ENCODE measurements at regions not wholly inside any gene's neighbourhood (a gene's known extent, or its start where the extent isn't known, plus 50 kb on each side); places are given as distances from the start of the nearest gene placed in this dataset.

DNA sequence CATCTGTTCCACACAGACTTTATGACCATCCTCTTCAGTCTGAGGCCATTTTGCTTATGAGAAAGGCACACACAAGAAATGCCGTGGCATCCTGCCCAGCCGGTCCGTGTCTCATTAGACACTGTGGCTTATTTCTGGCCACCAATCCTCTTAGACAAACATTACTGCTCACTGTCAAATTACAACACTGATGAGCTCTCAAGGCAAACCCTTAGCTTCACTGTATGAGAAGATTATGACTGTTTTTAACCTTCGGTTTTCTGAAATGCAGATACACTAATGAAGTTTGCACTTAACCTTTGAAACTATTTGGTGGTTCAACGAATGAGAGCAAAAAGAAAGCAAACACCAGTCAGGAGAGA lies 50.5 kb upstream of the DST start:
- H3K4me3 Mint-ChIP-seq (ENCODE audit: unreplicated experiment): no peak overlapping the region
- Histone ChIP-seq H3K4me3 (ENCODE audit: insufficient read depth, low read depth, low read length) (peak overlapping the region; percentile 41), H3K4me1 (ENCODE audit: insufficient read depth, low read length) (peaks cover 45% of the 10 kb centered on the region), H3K79me2 (ENCODE audit: insufficient read depth, low read length) (peaks cover 49% of the 10 kb centered on the region), H2AFZ (ENCODE audit: low read depth, low read length) (no peak overlapping the region), H3K9me3 (ENCODE audit: insufficient read depth, low read depth, low read length) (no peaks in the 10 kb centered on the region), H3K27ac (ENCODE audit: low read depth, low read length) (peak overlapping the region; percentile 79), H3K36me3 (ENCODE audit: insufficient read depth, low read length) (no peaks in the 10 kb centered on the region), H3K4me2 (ENCODE audit: low read length) (peak overlapping the region; percentile 76), H4K20me1 (ENCODE audit: insufficient read depth, low read length) (no peaks in the 10 kb centered on the region), H3K9ac (ENCODE audit: low read length) (peak overlapping the region; percentile 66), H3K27me3 (ENCODE audit: insufficient read depth, low read length) (no peaks in the 10 kb centered on the region)
- H3K27me3 Mint-ChIP-seq (ENCODE audit: low read depth, unreplicated experiment): no peaks in the 10 kb centered on the region
- H3K9me3 Mint-ChIP-seq (ENCODE audit: unreplicated experiment): no peaks in the 10 kb centered on the region
- peak; percentile 93 for DNase-seq (ENCODE audit: low read depth)
- H3K4me1 Mint-ChIP-seq (ENCODE audit: low read depth, unreplicated experiment): peaks cover 51% of the 10 kb centered on the region
- H3K27ac Mint-ChIP-seq (ENCODE audit: unreplicated experiment): peak overlapping the region; percentile 35
- H3K36me3 Mint-ChIP-seq (ENCODE audit: low read depth, unreplicated experiment): peaks cover 14% of the 10 kb centered on the region
- peak; percentile 94 for FAIRE-seq
- no peak for TF ChIP-seq EZH2 (IDR thresholded peaks at IDR 0.05; ENCODE audit: insufficient read depth, low read length)
- TF ChIP-seq, protein P1, sequence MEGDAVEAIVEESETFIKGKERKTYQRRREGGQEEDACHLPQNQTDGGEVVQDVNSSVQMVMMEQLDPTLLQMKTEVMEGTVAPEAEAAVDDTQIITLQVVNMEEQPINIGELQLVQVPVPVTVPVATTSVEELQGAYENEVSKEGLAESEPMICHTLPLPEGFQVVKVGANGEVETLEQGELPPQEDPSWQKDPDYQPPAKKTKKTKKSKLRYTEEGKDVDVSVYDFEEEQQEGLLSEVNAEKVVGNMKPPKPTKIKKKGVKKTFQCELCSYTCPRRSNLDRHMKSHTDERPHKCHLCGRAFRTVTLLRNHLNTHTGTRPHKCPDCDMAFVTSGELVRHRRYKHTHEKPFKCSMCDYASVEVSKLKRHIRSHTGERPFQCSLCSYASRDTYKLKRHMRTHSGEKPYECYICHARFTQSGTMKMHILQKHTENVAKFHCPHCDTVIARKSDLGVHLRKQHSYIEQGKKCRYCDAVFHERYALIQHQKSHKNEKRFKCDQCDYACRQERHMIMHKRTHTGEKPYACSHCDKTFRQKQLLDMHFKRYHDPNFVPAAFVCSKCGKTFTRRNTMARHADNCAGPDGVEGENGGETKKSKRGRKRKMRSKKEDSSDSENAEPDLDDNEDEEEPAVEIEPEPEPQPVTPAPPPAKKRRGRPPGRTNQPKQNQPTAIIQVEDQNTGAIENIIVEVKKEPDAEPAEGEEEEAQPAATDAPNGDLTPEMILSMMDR (IDR thresholded peaks at IDR 0.05; ENCODE audit: insufficient read depth, low read depth, low read length): no peak

DNA sequence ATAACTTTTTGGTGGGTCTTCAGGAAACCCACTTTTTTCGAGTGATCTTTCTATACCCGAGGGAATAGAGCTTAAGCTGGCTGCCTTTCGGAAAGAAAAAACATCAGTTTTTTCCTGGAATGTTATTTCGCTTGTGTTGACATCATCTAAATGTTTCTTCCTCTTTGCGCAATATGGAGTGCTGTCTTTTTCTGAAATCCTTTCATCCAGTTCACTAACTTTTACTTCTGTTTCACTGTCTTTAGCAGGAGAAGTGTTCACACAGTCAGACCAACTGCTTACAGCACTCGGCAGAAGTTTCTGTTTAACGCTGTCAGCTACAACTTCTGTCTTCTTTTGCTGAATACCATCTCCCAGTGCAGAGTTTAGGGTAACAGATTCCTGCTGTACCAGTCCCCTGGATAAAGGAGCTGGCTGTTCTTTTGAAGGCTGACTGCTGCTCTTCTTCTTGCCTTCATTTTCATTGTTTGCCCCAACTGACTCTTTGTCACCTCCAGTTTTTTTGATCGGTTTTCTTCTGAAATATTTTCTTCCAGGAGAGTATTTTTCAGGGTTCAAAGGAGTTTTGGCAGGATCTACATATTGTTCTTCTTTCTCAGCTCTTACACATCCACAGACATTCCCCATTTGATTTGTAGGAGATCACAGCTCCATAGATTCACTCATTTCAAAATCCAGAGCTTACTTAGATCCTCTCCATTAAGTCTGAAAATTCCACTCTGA lies 50.0 kb upstream of the DST start:
- Histone ChIP-seq H2AFZ (ENCODE audit: low read depth, low read length) (no peak overlapping the region), H3K36me3 (ENCODE audit: insufficient read depth, low read length) (no peaks in the 10 kb centered on the region), H3K79me2 (ENCODE audit: insufficient read depth, low read length) (peaks cover 49% of the 10 kb centered on the region), H3K9ac (ENCODE audit: low read length) (peak overlapping the region; percentile 66), H3K4me3 (ENCODE audit: insufficient read depth, low read depth, low read length) (peak overlapping the region; percentile 41), H3K4me2 (ENCODE audit: low read length) (peak overlapping the region; percentile 76), H3K27ac (ENCODE audit: low read depth, low read length) (peak overlapping the region; percentile 79), H4K20me1 (ENCODE audit: insufficient read depth, low read length) (no peaks in the 10 kb centered on the region), H3K9me3 (ENCODE audit: insufficient read depth, low read depth, low read length) (no peaks in the 10 kb centered on the region), H3K4me1 (ENCODE audit: insufficient read depth, low read length) (peaks cover 45% of the 10 kb centered on the region), H3K27me3 (ENCODE audit: insufficient read depth, low read length) (no peaks in the 10 kb centered on the region)
- DNase-seq (ENCODE audit: low read depth) (peak; percentile 44), FAIRE-seq (peak; percentile 86)
- H3K27ac Mint-ChIP-seq (ENCODE audit: unreplicated experiment): peak overlapping the region; percentile 36
- H3K4me3 Mint-ChIP-seq (ENCODE audit: unreplicated experiment): peak overlapping the region; percentile 43
- H3K27me3 Mint-ChIP-seq (ENCODE audit: low read depth, unreplicated experiment): no peaks in the 10 kb centered on the region
- H3K36me3 Mint-ChIP-seq (ENCODE audit: low read depth, unreplicated experiment): peaks cover 14% of the 10 kb centered on the region
- TF ChIP-seq EZH2 (IDR thresholded peaks at IDR 0.05; ENCODE audit: insufficient read depth, low read length): no peak
- TF ChIP-seq, protein P1 (IDR thresholded peaks at IDR 0.05; ENCODE audit: insufficient read depth, low read depth, low read length): no peak
- H3K4me1 Mint-ChIP-seq (ENCODE audit: low read depth, unreplicated experiment): peaks cover 51% of the 10 kb centered on the region
- H3K9me3 Mint-ChIP-seq (ENCODE audit: unreplicated experiment): no peaks in the 10 kb centered on the region

Measured in astrocyte (in vitro differentiated cells and primary cell).